ENCODE measurements at regions not wholly inside any gene's neighbourhood (a gene's known extent, or its start where the extent isn't known, plus 50 kb on each side); places are given as distances from the start of the nearest gene placed in this dataset.

DNA sequence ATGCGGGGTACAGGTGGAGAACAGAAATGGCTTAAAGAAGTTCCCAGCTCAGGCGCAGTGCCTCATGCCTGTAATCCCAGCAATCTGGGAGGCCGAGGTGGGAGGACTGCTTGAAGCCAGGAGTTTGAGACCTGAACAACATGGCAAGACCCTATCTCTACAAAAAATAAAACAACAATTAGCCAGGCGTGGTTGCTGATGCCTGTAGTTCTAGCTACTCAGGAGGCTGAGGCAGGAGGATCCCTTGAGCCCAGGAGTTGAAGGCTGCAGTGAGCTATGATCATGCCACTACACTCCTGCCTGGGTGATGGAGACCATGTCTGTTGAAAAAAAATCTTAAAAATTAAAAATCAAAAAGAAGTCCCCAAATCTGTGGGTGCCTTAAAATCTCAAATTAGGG lies 228.3 kb upstream of the WSB1 start:
- Histone ChIP-seq H3K27ac (ENCODE audit: low read depth, low read length) (no peak overlapping the region), H3K4me1 (ENCODE audit: control insufficient read depth, insufficient read depth, low read length, unreplicated experiment) (no peaks in the 10 kb centered on the region), H3K4me3 (ENCODE audit: low read depth, low read length) (no peak overlapping the region), H3K36me3 (ENCODE audit: insufficient read depth, low read length) (no peaks in the 10 kb centered on the region), H2AFZ (ENCODE audit: low read length, unreplicated experiment) (no peak overlapping the region), H3K79me2 (ENCODE audit: control insufficient read depth, insufficient read depth, low read length, unreplicated experiment) (no peaks in the 10 kb centered on the region), H3K27me3 (ENCODE audit: insufficient read depth, low read length) (no peaks in the 10 kb centered on the region)

DNA sequence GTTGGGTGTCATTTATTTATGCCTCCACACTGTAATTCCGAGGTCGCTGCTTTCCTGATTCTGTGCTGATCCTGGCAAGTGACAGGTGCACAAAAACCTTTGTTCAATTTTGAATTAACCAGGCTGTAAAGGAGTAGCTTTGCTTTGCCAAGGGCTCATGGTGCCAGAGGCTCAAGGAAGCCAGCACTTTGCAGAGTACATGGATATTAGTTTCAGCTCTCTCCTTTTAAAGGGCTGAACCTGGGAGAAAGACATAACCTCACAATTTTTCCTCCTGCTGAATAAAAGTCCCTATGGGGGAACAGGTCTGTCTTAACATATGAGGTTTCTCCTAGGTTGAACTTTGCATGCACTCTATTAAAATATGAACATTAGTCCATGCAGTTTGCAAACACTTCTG lies 227.6 kb upstream of the WSB1 start:
- H3K36me3 ChIP-seq (ENCODE audit: insufficient read depth, low read length) = no peaks in the 10 kb centered on the region
- no peak overlapping the region for H2AFZ ChIP-seq (ENCODE audit: low read length, unreplicated experiment)
- no peak overlapping the region for H3K27ac ChIP-seq (ENCODE audit: low read depth, low read length)
- H3K4me1 ChIP-seq (ENCODE audit: control insufficient read depth, insufficient read depth, low read length, unreplicated experiment) = no peaks in the 10 kb centered on the region
- H3K79me2 ChIP-seq (ENCODE audit: control insufficient read depth, insufficient read depth, low read length, unreplicated experiment) = no peaks in the 10 kb centered on the region
- no peaks in the 10 kb centered on the region for H3K27me3 ChIP-seq (ENCODE audit: insufficient read depth, low read length)
- no peak overlapping the region for H3K4me3 ChIP-seq (ENCODE audit: low read depth, low read length)

DNA sequence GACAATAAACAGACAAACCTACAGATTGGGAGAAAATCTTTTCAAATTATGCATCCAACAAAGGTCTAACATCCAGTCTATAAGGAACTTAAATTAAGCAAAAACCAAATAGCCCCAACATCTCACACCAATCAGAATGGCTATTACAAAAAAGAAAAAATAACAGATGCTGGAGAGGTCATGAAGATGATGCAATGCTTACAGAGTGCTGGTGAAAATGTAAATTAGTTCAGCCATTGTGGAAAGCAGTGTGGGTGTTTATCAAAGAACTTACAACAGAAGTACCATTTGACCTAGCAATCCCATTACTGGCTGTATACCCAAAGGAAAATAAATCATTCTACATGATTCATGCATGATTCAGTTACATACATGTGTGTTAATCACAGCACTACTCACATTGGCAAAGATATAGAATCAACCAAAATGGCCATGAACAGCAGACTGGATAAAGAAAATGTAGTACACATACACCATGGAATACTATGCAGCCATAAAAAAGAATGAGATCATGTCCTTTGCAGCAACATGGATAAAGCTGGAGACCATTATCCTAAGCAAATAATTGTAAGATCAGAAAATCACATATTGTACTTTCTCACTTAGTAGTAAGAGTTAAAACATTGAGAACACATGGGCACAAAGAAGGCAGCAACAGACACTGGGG lies 223.9 kb upstream of the WSB1 start:
- Histone ChIP-seq H3K36me3 (ENCODE audit: insufficient read depth, low read length) (no peaks in the 10 kb centered on the region), H3K27me3 (ENCODE audit: insufficient read depth, low read length) (no peaks in the 10 kb centered on the region), H3K27ac (ENCODE audit: low read depth, low read length) (no peak overlapping the region), H2AFZ (ENCODE audit: low read length, unreplicated experiment) (no peak overlapping the region), H3K4me1 (ENCODE audit: control insufficient read depth, insufficient read depth, low read length, unreplicated experiment) (no peaks in the 10 kb centered on the region), H3K79me2 (ENCODE audit: control insufficient read depth, insufficient read depth, low read length, unreplicated experiment) (no peaks in the 10 kb centered on the region), H3K4me3 (ENCODE audit: low read depth, low read length) (no peak overlapping the region)

DNA sequence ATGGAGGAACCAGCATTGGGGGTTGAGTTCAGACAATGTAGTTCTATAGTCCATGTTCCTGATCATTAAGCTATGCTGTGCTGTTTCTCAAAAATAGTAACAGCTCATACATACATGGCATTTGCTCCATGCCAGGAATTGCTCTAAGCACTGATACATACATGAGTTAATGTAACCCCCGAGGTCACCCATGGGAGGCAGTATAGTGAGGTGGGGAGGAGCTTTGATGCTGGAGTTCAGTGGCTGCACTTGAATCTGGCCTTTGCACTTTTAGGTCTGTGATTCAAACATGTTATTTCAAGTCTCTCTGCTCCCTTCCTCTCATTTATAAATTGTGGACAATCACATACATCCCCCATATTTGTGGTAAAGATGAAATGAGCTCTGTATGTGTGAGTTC lies 223.1 kb upstream of the WSB1 start:
- H3K4me1 ChIP-seq (ENCODE audit: control insufficient read depth, insufficient read depth, low read length, unreplicated experiment) = no peaks in the 10 kb centered on the region
- no peaks in the 10 kb centered on the region for H3K27me3 ChIP-seq (ENCODE audit: insufficient read depth, low read length)
- H3K4me3 ChIP-seq (ENCODE audit: low read depth, low read length) = no peak overlapping the region
- no peak overlapping the region for H2AFZ ChIP-seq (ENCODE audit: low read length, unreplicated experiment)
- no peak overlapping the region for H3K27ac ChIP-seq (ENCODE audit: low read depth, low read length)
- H3K79me2 ChIP-seq (ENCODE audit: control insufficient read depth, insufficient read depth, low read length, unreplicated experiment) = no peaks in the 10 kb centered on the region
- H3K36me3 ChIP-seq (ENCODE audit: insufficient read depth, low read length) = no peaks in the 10 kb centered on the region

DNA sequence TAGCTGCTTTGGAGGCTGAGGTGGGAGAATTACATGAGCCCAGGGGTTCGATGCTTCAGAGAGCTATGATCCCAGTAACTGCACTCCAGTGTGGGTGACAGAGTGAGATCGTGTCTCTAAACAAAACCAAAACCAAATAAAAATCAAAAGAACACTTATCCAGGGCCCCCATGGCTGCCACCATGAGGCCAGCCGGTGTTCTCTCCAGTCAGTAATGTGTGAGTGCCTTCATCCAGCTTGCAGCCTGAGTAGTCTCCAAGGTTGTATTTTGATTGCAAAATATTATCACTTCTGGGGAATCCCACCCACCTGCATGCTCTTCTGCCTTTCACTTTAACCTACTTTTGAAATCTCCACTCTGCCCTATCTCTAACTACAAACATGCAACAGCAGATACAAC lies 221.0 kb upstream of the WSB1 start:
- Histone ChIP-seq H3K4me1 (ENCODE audit: control insufficient read depth, insufficient read depth, low read length, unreplicated experiment) (no peaks in the 10 kb centered on the region), H3K27ac (ENCODE audit: low read depth, low read length) (no peak overlapping the region), H3K4me3 (ENCODE audit: low read depth, low read length) (no peak overlapping the region), H3K79me2 (ENCODE audit: control insufficient read depth, insufficient read depth, low read length, unreplicated experiment) (no peaks in the 10 kb centered on the region), H3K36me3 (ENCODE audit: insufficient read depth, low read length) (no peaks in the 10 kb centered on the region), H2AFZ (ENCODE audit: low read length, unreplicated experiment) (no peak overlapping the region), H3K27me3 (ENCODE audit: insufficient read depth, low read length) (no peaks in the 10 kb centered on the region)

DNA sequence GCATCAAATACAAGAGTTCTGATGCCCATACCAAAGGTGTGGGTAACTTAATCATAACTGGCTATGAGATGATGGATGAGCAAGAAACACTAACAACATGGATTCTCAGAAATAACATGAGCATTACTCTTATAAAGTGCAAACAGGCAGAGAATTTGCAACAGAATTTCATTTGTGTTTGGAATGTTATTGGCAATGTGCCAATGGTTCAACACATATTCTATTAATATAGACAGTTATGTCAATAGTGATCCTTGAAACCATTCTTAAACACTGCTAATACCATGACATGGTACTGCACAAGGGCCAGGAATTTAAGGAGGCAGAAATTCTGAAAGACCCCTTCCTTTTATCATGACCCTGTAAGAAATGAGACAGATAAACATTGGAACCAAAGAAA lies 217.1 kb upstream of the WSB1 start:
- H3K79me2 ChIP-seq (ENCODE audit: control insufficient read depth, insufficient read depth, low read length, unreplicated experiment) = no peaks in the 10 kb centered on the region
- H3K4me3 ChIP-seq (ENCODE audit: low read depth, low read length) = no peak overlapping the region
- H3K27me3 ChIP-seq (ENCODE audit: insufficient read depth, low read length) = no peaks in the 10 kb centered on the region
- H3K36me3 ChIP-seq (ENCODE audit: insufficient read depth, low read length) = no peaks in the 10 kb centered on the region
- H3K4me1 ChIP-seq (ENCODE audit: control insufficient read depth, insufficient read depth, low read length, unreplicated experiment) = no peaks in the 10 kb centered on the region
- no peak overlapping the region for H3K27ac ChIP-seq (ENCODE audit: low read depth, low read length)
- H2AFZ ChIP-seq (ENCODE audit: low read length, unreplicated experiment) = no peak overlapping the region

DNA sequence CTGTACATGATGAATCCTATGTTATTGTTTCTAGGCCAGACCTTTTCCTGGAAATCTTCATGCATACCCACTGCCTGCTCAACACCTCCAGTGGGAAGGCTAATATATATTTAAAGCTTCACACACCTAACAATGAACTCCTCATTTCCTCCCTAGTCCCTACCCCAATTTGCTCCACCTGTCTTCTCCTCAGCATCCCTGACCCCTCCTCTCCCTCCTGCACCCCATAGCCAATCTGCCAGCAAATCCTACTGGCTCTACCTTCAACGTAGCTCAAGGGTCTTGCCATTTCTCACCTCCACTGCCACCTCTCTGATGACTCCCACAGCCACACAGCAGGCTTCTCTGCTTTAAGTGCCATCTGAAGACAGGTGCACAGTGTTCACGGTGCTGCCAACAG lies 215.6 kb upstream of the WSB1 start:
- no peak overlapping the region for H3K27ac ChIP-seq (ENCODE audit: low read depth, low read length)
- no peak overlapping the region for H2AFZ ChIP-seq (ENCODE audit: low read length, unreplicated experiment)
- H3K4me1 ChIP-seq (ENCODE audit: control insufficient read depth, insufficient read depth, low read length, unreplicated experiment) = no peaks in the 10 kb centered on the region
- no peaks in the 10 kb centered on the region for H3K79me2 ChIP-seq (ENCODE audit: control insufficient read depth, insufficient read depth, low read length, unreplicated experiment)
- H3K27me3 ChIP-seq (ENCODE audit: insufficient read depth, low read length) = no peaks in the 10 kb centered on the region
- no peaks in the 10 kb centered on the region for H3K36me3 ChIP-seq (ENCODE audit: insufficient read depth, low read length)
- H3K4me3 ChIP-seq (ENCODE audit: low read depth, low read length) = no peak overlapping the region

DNA sequence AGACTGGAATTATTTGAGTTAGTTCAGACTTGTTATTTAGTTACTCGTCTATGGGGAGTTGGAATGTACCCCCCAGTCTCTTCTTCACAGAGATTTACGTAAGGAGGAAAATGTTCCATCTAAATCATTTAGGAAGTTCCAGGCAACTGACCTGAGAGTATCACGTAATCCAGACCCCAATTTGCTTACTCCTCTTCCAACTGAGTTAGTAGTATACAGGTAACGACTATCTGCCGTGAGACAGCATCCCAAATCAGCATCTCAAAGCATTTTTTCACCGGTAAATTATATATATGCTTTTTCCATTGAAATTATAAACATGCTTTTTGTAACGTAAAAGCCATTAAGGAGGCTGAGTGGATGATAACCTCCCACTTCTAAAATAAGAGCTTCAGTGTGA lies 214.3 kb upstream of the WSB1 start:
- Histone ChIP-seq H3K27me3 (ENCODE audit: insufficient read depth, low read length) (no peaks in the 10 kb centered on the region), H2AFZ (ENCODE audit: low read length, unreplicated experiment) (no peak overlapping the region), H3K4me3 (ENCODE audit: low read depth, low read length) (no peak overlapping the region), H3K27ac (ENCODE audit: low read depth, low read length) (no peak overlapping the region), H3K79me2 (ENCODE audit: control insufficient read depth, insufficient read depth, low read length, unreplicated experiment) (no peaks in the 10 kb centered on the region), H3K4me1 (ENCODE audit: control insufficient read depth, insufficient read depth, low read length, unreplicated experiment) (no peaks in the 10 kb centered on the region), H3K36me3 (ENCODE audit: insufficient read depth, low read length) (no peaks in the 10 kb centered on the region)

DNA sequence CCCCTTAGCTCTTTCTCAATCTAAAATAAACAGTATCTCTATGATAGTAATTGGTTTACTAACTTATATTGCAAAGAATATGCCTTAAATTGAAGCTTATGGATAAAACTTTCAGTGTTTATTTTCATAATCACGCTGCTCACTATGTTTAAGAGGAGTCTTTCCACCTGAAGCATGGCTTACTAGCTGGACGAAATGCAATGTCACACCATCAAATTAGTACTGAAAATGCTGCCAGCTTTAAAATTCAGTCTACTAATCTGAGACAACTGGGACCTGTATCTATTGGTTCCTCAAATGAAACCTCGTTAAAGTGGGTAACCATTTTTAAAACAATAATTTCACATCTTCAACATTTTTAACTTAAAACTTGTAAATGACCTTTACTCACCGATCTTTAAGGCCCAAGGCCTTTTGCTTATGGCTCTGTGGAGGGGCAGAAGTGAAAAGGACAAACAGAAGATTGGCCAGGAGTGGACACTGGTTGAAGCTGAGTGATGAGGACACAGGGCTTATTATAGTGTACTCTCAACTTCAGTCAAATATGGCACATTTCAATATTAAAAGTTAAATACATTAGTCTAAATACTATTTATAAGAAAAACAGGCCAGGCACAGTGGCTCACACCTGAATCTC lies 212.8 kb upstream of the WSB1 start:
- no peaks in the 10 kb centered on the region for H3K27me3 ChIP-seq (ENCODE audit: insufficient read depth, low read length)
- H3K36me3 ChIP-seq (ENCODE audit: insufficient read depth, low read length) = no peaks in the 10 kb centered on the region
- H3K27ac ChIP-seq (ENCODE audit: low read depth, low read length) = no peak overlapping the region
- no peak overlapping the region for H2AFZ ChIP-seq (ENCODE audit: low read length, unreplicated experiment)
- no peak overlapping the region for H3K4me3 ChIP-seq (ENCODE audit: low read depth, low read length)
- H3K4me1 ChIP-seq (ENCODE audit: control insufficient read depth, insufficient read depth, low read length, unreplicated experiment) = no peaks in the 10 kb centered on the region
- H3K79me2 ChIP-seq (ENCODE audit: control insufficient read depth, insufficient read depth, low read length, unreplicated experiment) = no peaks in the 10 kb centered on the region

DNA sequence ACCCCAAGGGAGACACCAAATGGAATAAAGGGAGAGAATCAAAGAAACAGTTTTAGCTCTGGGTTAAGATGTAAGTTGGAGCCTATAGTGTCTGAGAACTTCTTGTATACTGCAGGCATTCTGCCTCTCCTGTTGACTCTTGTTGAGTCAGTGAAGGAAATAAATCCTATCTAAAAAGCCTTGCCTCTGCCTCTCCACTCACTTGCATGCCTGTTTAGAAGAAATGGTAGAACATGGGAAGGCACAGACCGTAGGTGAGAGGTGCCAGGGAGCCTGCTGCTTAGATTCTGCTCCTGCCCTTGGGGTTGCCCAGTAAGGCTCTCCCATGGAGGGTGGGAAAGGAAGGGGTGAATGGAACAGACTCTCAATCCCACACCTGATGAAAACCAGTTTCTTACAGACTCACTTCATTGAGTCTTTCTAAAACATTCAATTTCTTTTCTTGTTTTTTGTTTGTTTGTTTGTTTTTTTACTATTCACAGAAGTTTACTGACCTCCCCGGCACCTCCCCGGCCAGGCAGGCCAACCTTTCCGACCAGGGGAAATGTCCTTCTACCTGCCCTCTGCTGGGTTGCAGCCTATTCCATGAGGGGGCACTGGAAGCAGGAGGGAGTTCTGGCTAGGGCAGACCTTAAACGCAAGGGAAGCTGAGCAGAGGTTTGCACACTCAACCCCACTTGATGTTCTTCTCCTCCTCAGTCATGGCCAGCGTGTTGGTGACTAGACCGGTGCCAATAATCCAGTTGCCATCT lies 211.7 kb upstream of the WSB1 start:
- H3K36me3 ChIP-seq (ENCODE audit: insufficient read depth, low read length) = no peaks in the 10 kb centered on the region
- no peaks in the 10 kb centered on the region for H3K79me2 ChIP-seq (ENCODE audit: control insufficient read depth, insufficient read depth, low read length, unreplicated experiment)
- H3K4me1 ChIP-seq (ENCODE audit: control insufficient read depth, insufficient read depth, low read length, unreplicated experiment) = no peaks in the 10 kb centered on the region
- H3K27me3 ChIP-seq (ENCODE audit: insufficient read depth, low read length) = no peaks in the 10 kb centered on the region
- no peak overlapping the region for H2AFZ ChIP-seq (ENCODE audit: low read length, unreplicated experiment)
- no peak overlapping the region for H3K4me3 ChIP-seq (ENCODE audit: low read depth, low read length)
- H3K27ac ChIP-seq (ENCODE audit: low read depth, low read length) = no peak overlapping the region

DNA sequence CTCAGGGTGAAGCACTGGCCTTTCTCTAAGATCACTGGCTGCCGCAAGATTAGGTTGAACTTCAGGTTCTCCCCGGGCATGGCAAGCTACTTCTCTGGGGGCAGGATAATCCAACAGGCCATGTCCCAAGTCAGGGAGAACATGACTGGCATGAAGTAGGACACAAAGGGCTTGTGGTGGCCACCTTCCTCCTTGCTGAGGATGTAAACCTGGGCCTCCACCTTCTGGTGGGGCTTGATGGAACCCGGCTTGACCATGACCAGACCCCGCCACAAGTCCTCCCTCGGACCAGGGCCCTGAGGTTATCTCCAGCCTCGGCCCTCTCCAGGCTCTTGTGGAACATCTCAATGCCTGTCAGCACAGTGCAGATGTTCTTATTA lies 211.1 kb upstream of the WSB1 start:
- no peak overlapping the region for H3K27ac ChIP-seq (ENCODE audit: low read depth, low read length)
- H3K79me2 ChIP-seq (ENCODE audit: control insufficient read depth, insufficient read depth, low read length, unreplicated experiment) = no peaks in the 10 kb centered on the region
- H3K27me3 ChIP-seq (ENCODE audit: insufficient read depth, low read length) = no peaks in the 10 kb centered on the region
- no peak overlapping the region for H2AFZ ChIP-seq (ENCODE audit: low read length, unreplicated experiment)
- H3K36me3 ChIP-seq (ENCODE audit: insufficient read depth, low read length) = no peaks in the 10 kb centered on the region
- H3K4me1 ChIP-seq (ENCODE audit: control insufficient read depth, insufficient read depth, low read length, unreplicated experiment) = no peaks in the 10 kb centered on the region
- no peak overlapping the region for H3K4me3 ChIP-seq (ENCODE audit: low read depth, low read length)

All from ACC112 (cell line).